Endodermal cell (in vitro differentiated cells): ENCODE measurements at regions not wholly inside any gene's neighbourhood (a gene's known extent, or its start where the extent isn't known, plus 50 kb on each side); places are given as distances from the start of the nearest gene placed in this dataset.

Experiments
- DNase-seq: peaks from one replicate; pipeline ENCODE4 v3.0.0-alpha.2; 2017
- H3K27ac ChIP-seq: 2 replicates; pipeline ENCODE4 v1.5.1; 2013; ENCODE audit warnings: mild to moderate bottlenecking, low read depth, low read length, moderate library complexity
- H3K27me3 ChIP-seq: 2 replicates; pipeline ENCODE4 v1.6.1; 2013; ENCODE audit warnings: mild to moderate bottlenecking, low read length, moderate library complexity; ENCODE audit not compliant: insufficient read depth, control insufficient read depth, poor library complexity, severe bottlenecking
- H3K36me3 ChIP-seq: 2 replicates; pipeline ENCODE4 v1.7.0; 2013; ENCODE audit warnings: mild to moderate bottlenecking, low read length, moderate library complexity; ENCODE audit not compliant: control insufficient read depth, insufficient read depth
- H3K4me1 ChIP-seq: one replicate; pipeline ENCODE4 v1.7.0; 2013; ENCODE audit warnings: low read length; ENCODE audit not compliant: control insufficient read depth, insufficient read depth
- H3K4me3 ChIP-seq: 2 replicates; pipeline ENCODE4 v1.5.1; 2013; ENCODE audit warnings: mild to moderate bottlenecking, low read length, moderate library complexity
- H3K9ac ChIP-seq: 2 replicates; pipeline ENCODE4 v1.6.1; 2013; ENCODE audit warnings: mild to moderate bottlenecking, low read length, moderate library complexity; ENCODE audit not compliant: poor library complexity, severe bottlenecking; ENCODE audit errors: extremely low read depth
- H3K9me3 ChIP-seq: 2 replicates; pipeline ENCODE4 v1.6.1; 2013; ENCODE audit warnings: mild to moderate bottlenecking, low read length, moderate library complexity; ENCODE audit not compliant: control insufficient read depth
- H3K27ac Mint-ChIP-seq: 2 replicates; pipeline ENCODE4 v1.8.0; 2020; ENCODE audit warnings: mixed read lengths
- H3K27me3 Mint-ChIP-seq: 2 replicates; pipeline ENCODE4 v1.8.0; 2021; ENCODE audit warnings: mild to moderate bottlenecking, mixed read lengths; ENCODE audit not compliant: insufficient read depth
- H3K36me3 Mint-ChIP-seq: 2 replicates; pipeline ENCODE4 v1.8.0; 2020; ENCODE audit warnings: low read depth, mixed read lengths
- H3K4me1 Mint-ChIP-seq: 2 replicates; pipeline ENCODE4 v1.8.0; 2020; ENCODE audit warnings: mixed read lengths
- H3K4me3 Mint-ChIP-seq: 2 replicates; pipeline ENCODE4 v1.8.0; 2020; ENCODE audit warnings: mild to moderate bottlenecking, moderate library complexity, mixed read lengths
- H3K9me3 Mint-ChIP-seq: 2 replicates; pipeline ENCODE4 v1.8.0; 2020; ENCODE audit warnings: mild to moderate bottlenecking, mixed read lengths
- WGBS, 2 experiments: methylation state at CpG; one replicate each; pipeline versions ENCODE4 v1.1.5 to v1.1.7; 2013; ENCODE audit warnings: missing lambda C conversion rate in 2 of 2, mixed read lengths in 1 of 2; ENCODE audit not compliant: insufficient coverage in 1 of 2, insufficient read length in 1 of 2; 5-methylcytosine and 5-hydroxymethylcytosine counted together
- TF ChIP-seq, protein P1 (sequence below): fragments of 200-600 bp; sonication (generic); conservative IDR thresholded peaks from 2 replicates; pipeline ENCODE4 v1.5.0; 2021; ENCODE audit warnings: antibody characterized with exemption, mild to moderate bottlenecking

DNA sequence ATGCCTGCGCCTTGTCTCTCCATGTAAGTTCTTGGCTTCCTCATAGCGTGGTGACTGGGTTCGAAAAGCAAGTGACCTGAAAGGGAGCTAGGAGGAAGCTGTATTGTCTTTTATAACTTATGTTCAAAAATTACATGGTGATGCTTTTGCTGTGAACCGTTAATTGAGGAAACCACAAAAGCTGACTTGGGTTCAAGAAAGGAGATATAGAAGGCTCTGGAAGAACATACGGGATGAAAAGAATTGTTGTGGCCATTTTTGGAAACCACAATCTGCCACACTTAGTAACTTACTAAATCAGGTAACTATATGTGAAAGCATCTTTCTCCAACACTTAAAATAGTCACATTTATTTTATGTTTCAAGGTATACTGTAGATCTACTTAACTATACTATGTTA, 177.0 kb upstream of the RBMS1 start:
- no peaks in the 10 kb centered on the region for H3K4me1 ChIP-seq
- Mint-ChIP-seq H3K4me1 (no peaks in the 10 kb centered on the region), H3K4me3 (no peak overlapping the region), H3K27ac (no peak overlapping the region), H3K9me3 (peaks cover 7% of the 10 kb centered on the region), H3K27me3 (no peaks in the 10 kb centered on the region), H3K36me3 (peaks cover 2% of the 10 kb centered on the region)
- TF ChIP-seq, protein P1, sequence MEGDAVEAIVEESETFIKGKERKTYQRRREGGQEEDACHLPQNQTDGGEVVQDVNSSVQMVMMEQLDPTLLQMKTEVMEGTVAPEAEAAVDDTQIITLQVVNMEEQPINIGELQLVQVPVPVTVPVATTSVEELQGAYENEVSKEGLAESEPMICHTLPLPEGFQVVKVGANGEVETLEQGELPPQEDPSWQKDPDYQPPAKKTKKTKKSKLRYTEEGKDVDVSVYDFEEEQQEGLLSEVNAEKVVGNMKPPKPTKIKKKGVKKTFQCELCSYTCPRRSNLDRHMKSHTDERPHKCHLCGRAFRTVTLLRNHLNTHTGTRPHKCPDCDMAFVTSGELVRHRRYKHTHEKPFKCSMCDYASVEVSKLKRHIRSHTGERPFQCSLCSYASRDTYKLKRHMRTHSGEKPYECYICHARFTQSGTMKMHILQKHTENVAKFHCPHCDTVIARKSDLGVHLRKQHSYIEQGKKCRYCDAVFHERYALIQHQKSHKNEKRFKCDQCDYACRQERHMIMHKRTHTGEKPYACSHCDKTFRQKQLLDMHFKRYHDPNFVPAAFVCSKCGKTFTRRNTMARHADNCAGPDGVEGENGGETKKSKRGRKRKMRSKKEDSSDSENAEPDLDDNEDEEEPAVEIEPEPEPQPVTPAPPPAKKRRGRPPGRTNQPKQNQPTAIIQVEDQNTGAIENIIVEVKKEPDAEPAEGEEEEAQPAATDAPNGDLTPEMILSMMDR: no peak
- peaks cover 5% of the 10 kb centered on the region for H3K9me3 ChIP-seq
- no peak overlapping the region for H3K27ac ChIP-seq
- no peak overlapping the region for H3K4me3 ChIP-seq
- no peaks in the 10 kb centered on the region for H3K27me3 ChIP-seq
- DNase-seq: no peak
- no peaks in the 10 kb centered on the region for H3K36me3 ChIP-seq
- WGBS, 2 experiments: 92% methylated on average over 5 of the region's 5 CpGs; no CpG with 5 or more reads in 1 of the 2 experiments
- H3K9ac ChIP-seq: no peak overlapping the region

DNA sequence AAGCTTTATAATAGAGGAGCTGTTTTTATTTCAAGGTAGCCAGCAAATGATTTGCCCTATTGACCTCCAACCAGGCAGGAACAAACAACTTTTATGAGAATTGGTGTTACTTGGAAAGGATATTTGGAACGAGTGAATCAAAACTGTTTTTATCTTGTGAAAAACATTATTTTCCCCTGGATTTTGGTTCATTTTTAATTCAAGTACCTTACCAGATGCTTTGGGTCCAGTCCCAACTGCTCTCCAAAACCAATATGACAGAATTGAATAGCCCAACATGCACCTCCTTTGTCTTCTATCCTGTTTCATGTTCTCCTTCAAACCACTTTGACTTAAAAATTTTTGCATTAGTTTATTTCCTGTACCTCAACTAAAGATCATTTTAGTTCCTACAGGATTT, 178.6 kb upstream of the RBMS1 start:
- no peaks in the 10 kb centered on the region for H3K36me3 ChIP-seq
- no peak overlapping the region for H3K4me3 ChIP-seq
- no peak overlapping the region for H3K27ac ChIP-seq
- Mint-ChIP-seq H3K27me3 (no peaks in the 10 kb centered on the region), H3K27ac (no peak overlapping the region), H3K36me3 (peaks cover 2% of the 10 kb centered on the region), H3K4me1 (no peaks in the 10 kb centered on the region), H3K9me3 (peaks cover 7% of the 10 kb centered on the region), H3K4me3 (no peak overlapping the region)
- H3K9ac ChIP-seq: no peak overlapping the region
- no peaks in the 10 kb centered on the region for H3K27me3 ChIP-seq
- H3K4me1 ChIP-seq: no peaks in the 10 kb centered on the region
- WGBS, 2 experiments: 91% methylated on average over 1 of the region's 1 CpG; no CpG with 5 or more reads in 1 of the 2 experiments
- peaks cover 5% of the 10 kb centered on the region for H3K9me3 ChIP-seq
- TF ChIP-seq, protein P1: no peak
- no peak for DNase-seq

DNA sequence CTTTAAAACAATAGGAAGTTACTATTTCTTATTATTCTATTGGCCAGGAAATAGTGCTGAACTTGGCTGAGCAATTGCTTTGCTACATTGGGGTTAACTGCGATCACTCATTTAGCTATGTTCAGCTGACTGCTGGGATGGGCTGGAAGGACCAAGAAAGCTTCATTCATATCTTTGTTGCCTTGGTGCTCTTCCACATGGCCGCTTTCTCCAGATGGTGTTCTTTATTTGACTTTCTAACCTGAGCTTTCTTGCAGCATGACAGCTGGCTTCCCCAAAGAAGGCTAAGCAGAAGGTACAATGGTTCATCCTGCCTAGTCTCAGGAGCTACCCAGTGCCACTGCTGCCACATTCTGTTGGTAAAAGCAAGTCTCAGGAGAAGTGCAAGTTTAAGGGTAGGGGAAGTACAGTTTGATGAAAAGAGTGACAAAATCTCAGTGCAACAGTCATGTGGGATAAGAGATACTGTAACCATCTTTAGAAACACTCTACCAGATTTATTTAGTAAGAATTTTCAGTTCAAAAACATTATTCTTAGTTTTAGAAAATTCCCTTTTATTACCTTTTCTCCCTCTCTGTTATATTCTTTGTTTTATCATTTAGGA, 180.6 kb upstream of the RBMS1 start:
- H3K27ac ChIP-seq: no peak overlapping the region
- Mint-ChIP-seq H3K36me3 (peaks cover 2% of the 10 kb centered on the region), H3K27me3 (no peaks in the 10 kb centered on the region), H3K4me1 (no peaks in the 10 kb centered on the region), H3K27ac (no peak overlapping the region), H3K4me3 (no peak overlapping the region), H3K9me3 (peaks cover 7% of the 10 kb centered on the region)
- H3K4me3 ChIP-seq: no peak overlapping the region
- DNase-seq: no peak
- H3K9me3 ChIP-seq: peaks cover 5% of the 10 kb centered on the region
- no peaks in the 10 kb centered on the region for H3K36me3 ChIP-seq
- no peaks in the 10 kb centered on the region for H3K27me3 ChIP-seq
- no peak overlapping the region for H3K9ac ChIP-seq
- H3K4me1 ChIP-seq: no peaks in the 10 kb centered on the region
- 91 to 100% methylated on average over 1 to 2 of the region's 2 CpGs for WGBS, 2 experiments
- TF ChIP-seq, protein P1: no peak
